H9 (cell line): ENCODE measurements at regions not wholly inside any gene's neighbourhood (a gene's known extent, or its start where the extent isn't known, plus 50 kb on each side); places are given as distances from the start of the nearest gene placed in this dataset.

Experiments used
- DNase-seq: peaks from one replicate; pipeline ENCODE4 v3.0.0-alpha.2; 2017
- H2AFZ ChIP-seq: one replicate; pipeline ENCODE4 v1.6.1; 2013; ENCODE audit warnings: mild to moderate bottlenecking, low read length, control low read depth, moderate library complexity
- H2AK5ac ChIP-seq: 2 replicates; pipeline ENCODE4 v1.6.1; 2013; ENCODE audit warnings: low read length, control low read depth, mixed read lengths; ENCODE audit not compliant: insufficient read length
- H2BK120ac ChIP-seq: one replicate; pipeline ENCODE4 v1.6.1; 2013; ENCODE audit warnings: low read depth, mild to moderate bottlenecking, low read length, control low read depth, inconsistent platforms; ENCODE audit not compliant: poor library complexity, severe bottlenecking
- H2BK12ac ChIP-seq: 2 replicates; pipeline ENCODE4 v1.6.1; 2013; ENCODE audit warnings: low read length, control low read depth, mixed read lengths, low read depth; ENCODE audit not compliant: insufficient read length
- H2BK15ac ChIP-seq: 2 replicates; pipeline ENCODE4 v1.6.1; 2013; ENCODE audit warnings: low read depth, low read length, control low read depth
- H2BK20ac ChIP-seq: one replicate; pipeline ENCODE4 v1.6.1; 2013; ENCODE audit warnings: low read depth, mild to moderate bottlenecking, low read length, control low read depth, inconsistent platforms; ENCODE audit not compliant: poor library complexity, severe bottlenecking
- H2BK5ac ChIP-seq: 2 replicates; pipeline ENCODE4 v1.6.1; 2013; ENCODE audit warnings: low read length, control low read depth, mixed read lengths; ENCODE audit not compliant: insufficient read length
- H3K14ac ChIP-seq: 2 replicates; pipeline ENCODE4 v1.6.1; 2013; ENCODE audit warnings: low read length, control low read depth; ENCODE audit not compliant: insufficient read depth
- H3K18ac ChIP-seq: 2 replicates; pipeline ENCODE4 v1.6.1; 2013; ENCODE audit warnings: low read depth, mild to moderate bottlenecking, mixed read lengths, low read length, control low read depth; ENCODE audit not compliant: insufficient read length
- H3K23ac ChIP-seq: 2 replicates; pipeline ENCODE4 v1.6.1; 2013; ENCODE audit warnings: low read length, control low read depth, mixed read lengths, low read depth; ENCODE audit not compliant: insufficient read length
- H3K23me2 ChIP-seq: 2 replicates; pipeline ENCODE4 v1.6.1; 2013; ENCODE audit warnings: low read depth, mild to moderate bottlenecking, mixed read lengths, low read length, control low read depth; ENCODE audit not compliant: insufficient read length, poor library complexity, severe bottlenecking
- H3K27ac ChIP-seq: 2 replicates; pipeline ENCODE4 v1.5.1; 2013; ENCODE audit warnings: low read length, control low read depth, mixed read lengths, low read depth; ENCODE audit not compliant: insufficient read length
- H3K27me3 ChIP-seq: 2 replicates; pipeline ENCODE4 v1.6.1; 2013; ENCODE audit warnings: low read length, control low read depth, inconsistent platforms; ENCODE audit not compliant: insufficient read depth
- H3K4ac ChIP-seq: 2 replicates; pipeline ENCODE4 v1.6.1; 2013; ENCODE audit warnings: low read depth, mild to moderate bottlenecking, control low read depth, inconsistent platforms, low read length, moderate library complexity
- H3K4me1 ChIP-seq: 2 replicates; pipeline ENCODE4 v1.6.1; 2013; ENCODE audit warnings: low read length, control low read depth, inconsistent platforms; ENCODE audit not compliant: insufficient read depth
- H3K4me2 ChIP-seq: 2 replicates; pipeline ENCODE4 v1.6.1; 2013; ENCODE audit warnings: low read length, control low read depth, mixed read lengths; ENCODE audit not compliant: insufficient read length, insufficient read depth
- H3K56ac ChIP-seq: 2 replicates; pipeline ENCODE4 v1.6.1; 2013; ENCODE audit warnings: low read depth, mild to moderate bottlenecking, mixed read lengths, low read length, control low read depth; ENCODE audit not compliant: insufficient read length
- H3K79me1 ChIP-seq: 2 replicates; pipeline ENCODE4 v1.6.1; 2013; ENCODE audit warnings: low read depth, mild to moderate bottlenecking, moderate library complexity, low read length, control low read depth, inconsistent platforms; ENCODE audit not compliant: insufficient read depth, poor library complexity, severe bottlenecking
- H3K79me2 ChIP-seq: 2 replicates; pipeline ENCODE4 v1.6.1; 2013; ENCODE audit warnings: low read length, control low read depth, inconsistent platforms; ENCODE audit not compliant: insufficient read depth
- H3K9ac ChIP-seq: 2 replicates; pipeline ENCODE4 v1.6.1; 2013; ENCODE audit warnings: low read length, control low read depth, mixed read lengths; ENCODE audit not compliant: insufficient read length; ENCODE audit errors: extremely low read depth
- H3K9me3 ChIP-seq: one replicate; pipeline ENCODE4 v1.6.1; 2013; ENCODE audit warnings: low read depth, low read length, inconsistent platforms; ENCODE audit not compliant: control insufficient read depth
- H3T11ph ChIP-seq: one replicate; pipeline ENCODE4 v1.6.1; 2013; ENCODE audit warnings: mild to moderate bottlenecking, low read length, control low read depth, inconsistent platforms
- H4K20me1 ChIP-seq: one replicate; pipeline ENCODE4 v1.6.1; 2013; ENCODE audit not compliant: control insufficient read depth, insufficient read length, insufficient read depth
- H4K5ac ChIP-seq: 2 replicates; pipeline ENCODE4 v1.6.1; 2013; ENCODE audit warnings: low read depth, mild to moderate bottlenecking, mixed read lengths, low read length, control low read depth; ENCODE audit not compliant: insufficient read length
- H4K8ac ChIP-seq: replicated peaks from 2 replicates; pipeline ENCODE4 v1.6.1; 2013; ENCODE audit warnings: low read length, control low read depth, mixed read lengths, low read depth; ENCODE audit not compliant: insufficient read length
- H4K91ac ChIP-seq: 2 replicates; pipeline ENCODE4 v1.6.1; 2013; ENCODE audit warnings: low read depth, mild to moderate bottlenecking, moderate library complexity, mixed read lengths, low read length, control low read depth; ENCODE audit not compliant: insufficient read length
- H3K27ac Mint-ChIP-seq, 3 experiments: 2 replicates in 2 of 3; 3 replicates in 1 of 3; pipeline ENCODE4 v1.8.0; 2020 to 2021; ENCODE audit warnings: mixed read lengths in 3 of 3, mild to moderate bottlenecking in 1 of 3, moderate library complexity in 1 of 3
- H3K27me3 Mint-ChIP-seq: 2 replicates; pipeline ENCODE4 v1.8.0; 2021; ENCODE audit warnings: low read depth, mild to moderate bottlenecking, moderate library complexity, mixed read lengths
- H3K36me3 Mint-ChIP-seq, 3 experiments: 2 replicates in 2 of 3; 3 replicates in 1 of 3; pipeline ENCODE4 v1.8.0; 2020 to 2021; ENCODE audit warnings: low read depth in 3 of 3, mixed read lengths in 3 of 3; ENCODE audit not compliant: insufficient read depth in 1 of 3
- H3K4me1 Mint-ChIP-seq, 2 experiments: 2 replicates each; pipeline ENCODE4 v1.8.0; 2020; ENCODE audit warnings: mixed read lengths in 2 of 2
- H3K4me3 Mint-ChIP-seq, 2 experiments: 2 replicates in 1 of 2; 3 replicates in 1 of 2; pipeline ENCODE4 v1.8.0; 2020 to 2021; ENCODE audit warnings: mild to moderate bottlenecking in 2 of 2, mixed read lengths in 2 of 2, moderate library complexity in 1 of 2
- H3K9me3 Mint-ChIP-seq, 2 experiments: 2 replicates in 1 of 2; 3 replicates in 1 of 2; pipeline ENCODE4 v1.8.0; 2020; ENCODE audit warnings: mild to moderate bottlenecking in 2 of 2, mixed read lengths in 2 of 2, moderate library complexity in 1 of 2
- WGBS: extraction: QIAGEN DNeasy Blood & Tissue Kit; methylation state at CpG from one replicate; pipeline ENCODE4 v1.1.7; 2013; ENCODE audit warnings: missing lambda C conversion rate, low lambda C conversion rate, mixed read lengths; ENCODE audit not compliant: insufficient read length; ENCODE audit errors: extremely low coverage; 5-methylcytosine and 5-hydroxymethylcytosine counted together
- TF ChIP-seq, protein P1 (sequence below): fragments of 200-600 bp; sonication (generic); conservative IDR thresholded peaks from 3 replicates; pipeline ENCODE4 v1.8.0; 2021; ENCODE audit warnings: antibody characterized with exemption, mild to moderate bottlenecking

DNA sequence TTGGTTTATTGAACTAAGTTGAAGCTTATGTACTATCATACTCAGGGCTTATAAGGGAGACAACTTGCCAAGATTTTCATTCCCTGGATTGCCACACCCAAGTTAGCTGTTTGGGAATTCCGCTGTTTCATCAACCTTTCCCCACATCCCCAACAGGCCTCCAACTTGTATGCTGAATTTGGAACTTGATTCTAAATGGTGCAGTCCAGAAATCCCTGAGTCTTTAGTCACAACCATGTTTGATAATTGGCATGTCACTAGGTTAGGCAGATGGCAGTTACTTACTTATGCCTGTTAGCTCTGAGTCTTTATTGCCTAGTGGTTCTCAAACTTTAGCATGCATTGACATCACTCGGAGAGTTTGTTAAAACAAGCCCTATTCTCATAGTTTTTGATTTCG, 135.4 kb upstream of the PRPS1L1 start:
- H2BK15ac ChIP-seq = no peak overlapping the region
- Mint-ChIP-seq H3K27ac (no peak overlapping the region), H3K4me3 (no peak overlapping the region), H3K27me3 (no peaks in the 10 kb centered on the region; the same call in 1 of the 2 replicates), H3K4me1 (no peaks in the 10 kb centered on the region), H3K9me3 (no peaks in the 10 kb centered on the region), H3K36me3 (no peaks in the 10 kb centered on the region)
- H3K56ac ChIP-seq = no peak overlapping the region
- H3K79me2 ChIP-seq = no peaks in the 10 kb centered on the region
- WGBS = no CpG with 5 or more reads among the region's 3 CpGs
- no peak overlapping the region for H3K27ac ChIP-seq
- no peaks in the 10 kb centered on the region for H4K20me1 ChIP-seq
- H4K5ac ChIP-seq = no peak overlapping the region
- H4K91ac ChIP-seq = no peak overlapping the region
- TF ChIP-seq, protein P1, sequence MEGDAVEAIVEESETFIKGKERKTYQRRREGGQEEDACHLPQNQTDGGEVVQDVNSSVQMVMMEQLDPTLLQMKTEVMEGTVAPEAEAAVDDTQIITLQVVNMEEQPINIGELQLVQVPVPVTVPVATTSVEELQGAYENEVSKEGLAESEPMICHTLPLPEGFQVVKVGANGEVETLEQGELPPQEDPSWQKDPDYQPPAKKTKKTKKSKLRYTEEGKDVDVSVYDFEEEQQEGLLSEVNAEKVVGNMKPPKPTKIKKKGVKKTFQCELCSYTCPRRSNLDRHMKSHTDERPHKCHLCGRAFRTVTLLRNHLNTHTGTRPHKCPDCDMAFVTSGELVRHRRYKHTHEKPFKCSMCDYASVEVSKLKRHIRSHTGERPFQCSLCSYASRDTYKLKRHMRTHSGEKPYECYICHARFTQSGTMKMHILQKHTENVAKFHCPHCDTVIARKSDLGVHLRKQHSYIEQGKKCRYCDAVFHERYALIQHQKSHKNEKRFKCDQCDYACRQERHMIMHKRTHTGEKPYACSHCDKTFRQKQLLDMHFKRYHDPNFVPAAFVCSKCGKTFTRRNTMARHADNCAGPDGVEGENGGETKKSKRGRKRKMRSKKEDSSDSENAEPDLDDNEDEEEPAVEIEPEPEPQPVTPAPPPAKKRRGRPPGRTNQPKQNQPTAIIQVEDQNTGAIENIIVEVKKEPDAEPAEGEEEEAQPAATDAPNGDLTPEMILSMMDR = no peak
- no peaks in the 10 kb centered on the region for H3K4me1 ChIP-seq
- no peak overlapping the region for H3K4me2 ChIP-seq
- H2BK5ac ChIP-seq = no peak overlapping the region
- H3K23me2 ChIP-seq = no peaks in the 10 kb centered on the region
- H3K27me3 ChIP-seq = no peaks in the 10 kb centered on the region
- no peaks in the 10 kb centered on the region for H3K79me1 ChIP-seq
- H2BK20ac ChIP-seq = peak overlapping the region; percentile 64
- H2AFZ ChIP-seq = no peak overlapping the region
- no peak overlapping the region for H3K9ac ChIP-seq
- H4K8ac ChIP-seq = no peak overlapping the region
- peak overlapping the region; percentile 95 for H3K23ac ChIP-seq
- H2AK5ac ChIP-seq = no peak overlapping the region
- no peak overlapping the region for H3K4ac ChIP-seq
- H3K18ac ChIP-seq = no peak overlapping the region
- DNase-seq = no peak
- no peak overlapping the region for H3T11ph ChIP-seq
- no peak overlapping the region for H3K14ac ChIP-seq
- no peaks in the 10 kb centered on the region for H3K9me3 ChIP-seq
- no peak overlapping the region for H2BK120ac ChIP-seq
- H2BK12ac ChIP-seq = no peak overlapping the region
